Endothelial cell of umbilical vein (primary cell): ENCODE measurements at regions not wholly inside any gene's neighbourhood (a gene's known extent, or its start where the extent isn't known, plus 50 kb on each side); places are given as distances from the start of the nearest gene placed in this dataset.
A peak's percentile ranks its signal among the peaks of the same experiment; 100 is the strongest.

Source experiments
- BruUV-seq: library from RNA; stranded (reverse); fragments of 400-500 nt; replicated peaks from 2 replicates; lab custom pipeline; 2021; lab: Mats Ljungman, UMichigan
- CTCF ChIA-PET: fragments of 300-600, 350-600 bp; sonication (Branson Sonifier 250); formaldehyde crosslinking; loops from one replicate; lab custom pipeline; 2021; ENCODE audit warnings: antibody characterized with exemption, inconsistent platforms; lab: Charles Lee
- POLR2A ChIA-PET: fragments of 300-600, 350-600 bp; sonication (Branson Sonifier 250); formaldehyde crosslinking; loops from one replicate; lab custom pipeline; 2021; ENCODE audit warnings: antibody characterized with exemption, inconsistent platforms; lab: Charles Lee
- DNase-seq: peaks from one replicate; pipeline ENCODE4 v3.0.0-alpha.2; 2011; ENCODE audit warnings: low read depth, low spot score
- FAIRE-seq: peaks from 2 replicates; lab custom pipeline; 2011; peaks lifted over from hg19 to GRCh38; lab: Jason Lieb, UNC
- H2AFZ ChIP-seq: 2 replicates; pipeline ENCODE4 v1.6.0; 2012; ENCODE audit warnings: low read depth, low read length, control low read depth, inconsistent platforms
- H3K27ac ChIP-seq: 2 replicates; pipeline ENCODE4 v1.5.1; 2011; ENCODE audit warnings: low read depth, mild to moderate bottlenecking, control low read depth, low read length, moderate library complexity; ENCODE audit not compliant: insufficient read depth
- H3K27me3 ChIP-seq, 2 experiments: 2 replicates each; pipeline versions ENCODE4 v1.6.0 to v1.6.1; 2011; ENCODE audit warnings: low read length in 2 of 2, mixed read lengths in 1 of 2; ENCODE audit not compliant: control insufficient read depth in 2 of 2, insufficient read depth in 2 of 2
- H3K36me3 ChIP-seq, 2 experiments: 2 replicates in 1 of 2; 3 replicates in 1 of 2; pipeline ENCODE4 v1.5.1; 2011; ENCODE audit warnings: low read length in 2 of 2, mild to moderate bottlenecking in 1 of 2, moderate library complexity in 1 of 2; ENCODE audit not compliant: control insufficient read depth in 2 of 2, insufficient read depth in 2 of 2; ENCODE audit errors: extremely low read depth in 1 of 2
- H3K4me1 ChIP-seq: 3 replicates; pipeline ENCODE4 v1.5.1; 2011; ENCODE audit warnings: mild to moderate bottlenecking, low read length; ENCODE audit not compliant: control insufficient read depth, insufficient read depth; ENCODE audit errors: extremely low read depth
- H3K4me2 ChIP-seq: 2 replicates; pipeline ENCODE4 v1.6.1; 2011; ENCODE audit warnings: low read length, control low read depth, mixed read lengths; ENCODE audit not compliant: insufficient read depth
- H3K4me3 ChIP-seq, 3 experiments: fragments of 200-600 bp in 1 of 3; sonication (generic), shearing (Covaris generic) in 1 of 3; replicated peaks in 1 of 3; 2 replicates each; pipeline ENCODE4 v1.5.1; 2011 to 2016; ENCODE audit warnings: control low read depth in 3 of 3, low read length in 3 of 3, mild to moderate bottlenecking in 2 of 3, inconsistent platforms in 1 of 3, low read depth in 1 of 3, moderate library complexity in 1 of 3; ENCODE audit not compliant: insufficient read depth in 1 of 3
- H3K79me2 ChIP-seq: 2 replicates; pipeline ENCODE4 v1.6.0; 2012; ENCODE audit warnings: low read length, inconsistent platforms; ENCODE audit not compliant: control insufficient read depth, insufficient read depth
- H3K9ac ChIP-seq: replicated peaks from 2 replicates; pipeline ENCODE3; 2011; ENCODE audit warnings: low read length, control low read depth; ENCODE audit not compliant: insufficient read depth; ENCODE audit errors: extremely low read depth
- H3K9me1 ChIP-seq: replicated peaks from 3 replicates; pipeline ENCODE4 v1.6.0; 2011; ENCODE audit warnings: mild to moderate bottlenecking, low read length; ENCODE audit not compliant: control insufficient read depth, insufficient read depth; ENCODE audit errors: extremely low read depth
- H3K9me3 ChIP-seq: replicated peaks from 2 replicates; pipeline ENCODE4 v1.5.1; 2012; ENCODE audit warnings: low read length, inconsistent platforms; ENCODE audit not compliant: control insufficient read depth, insufficient read depth
- H4K20me1 ChIP-seq: replicated peaks from 2 replicates; pipeline ENCODE3; 2011; ENCODE audit warnings: mild to moderate bottlenecking, low read length; ENCODE audit not compliant: control insufficient read depth, insufficient read depth; ENCODE audit errors: extremely low read depth
- EZH2 ChIP-seq: IDR thresholded peaks from 2 replicates; pipeline ENCODE4 v1.6.1; 2012; ENCODE audit warnings: borderline replicate concordance, low read depth, mild to moderate bottlenecking, moderate library complexity, low read length, inconsistent platforms; ENCODE audit not compliant: severe bottlenecking
- FOS ChIP-seq: IDR thresholded peaks from 2 replicates; pipeline ENCODE4 v1.6.1; 2011; ENCODE audit warnings: mild to moderate bottlenecking, low read length, moderate library complexity, borderline replicate concordance; ENCODE audit not compliant: insufficient read depth
- GATA2 ChIP-seq: IDR thresholded peaks from 2 replicates; pipeline ENCODE4 v1.7.0; 2011; ENCODE audit warnings: low read depth, mild to moderate bottlenecking, moderate library complexity, mixed read lengths, low read length; ENCODE audit not compliant: insufficient read length, insufficient read depth
- JUN ChIP-seq: IDR thresholded peaks from 2 replicates; pipeline ENCODE4 v1.6.1; 2011; ENCODE audit warnings: borderline replicate concordance, low read depth; ENCODE audit not compliant: insufficient read length, insufficient read depth
- MYC ChIP-seq: IDR thresholded peaks from one replicate; pipeline ENCODE4 v1.6.1; 2011; ENCODE audit warnings: mild to moderate bottlenecking, low read depth, low read length
- POLR2A ChIP-seq: IDR thresholded peaks from 2 replicates; pipeline ENCODE4 v1.6.1; 2012; ENCODE audit warnings: low read depth, mild to moderate bottlenecking, control low read depth, low read length
- POLR2AphosphoS5 ChIP-seq: IDR thresholded peaks from 2 replicates; pipeline ENCODE4 v1.6.1; 2012; ENCODE audit warnings: low read depth, mild to moderate bottlenecking, control low read depth, low read length, moderate library complexity; ENCODE audit not compliant: insufficient read depth
- dilution Hi-C: fragments of 300-500 bp; cut with MboI; formaldehyde crosslinking; loops from one replicate; pipeline ENCODE4 v1.15.0; 2019; ENCODE audit warnings: low sequenced_read_pairs; ENCODE audit not compliant: extremely low pct_ligation_motif_present
- intact Hi-C: fragments of 100-400 bp; cut with micrococcal nuclease; formaldehyde crosslinking; loops from one replicate; pipeline ENCODE4 v1.10.0; 2022
- TF ChIP-seq, protein P1 (sequence below), 2 donors: IDR thresholded peaks; 1 replicate in 1 of 2; 2 replicates in 1 of 2; pipeline ENCODE4 v1.5.1; 2011; ENCODE audit warnings: low read length in 2 of 2, mild to moderate bottlenecking in 2 of 2, moderate library complexity in 2 of 2, control low read depth in 1 of 2, inconsistent platforms in 1 of 2, low read depth in 1 of 2; ENCODE audit not compliant: insufficient read depth in 1 of 2; ENCODE audit errors: extremely low read depth in 1 of 2

- no peaks in the 10 kb centered on the region for H3K9me1 ChIP-seq
- no peak overlapping the region for H3K4me2 ChIP-seq
- no peaks in the 10 kb centered on the region for H3K4me1 ChIP-seq
- H3K27ac ChIP-seq = no peak overlapping the region
- H4K20me1 ChIP-seq = no peaks in the 10 kb centered on the region
- ChIA-PET POLR2A (no interaction called here), CTCF (no interaction called here)
- TF ChIP-seq FOS = no peak
- TF ChIP-seq, protein P1, sequence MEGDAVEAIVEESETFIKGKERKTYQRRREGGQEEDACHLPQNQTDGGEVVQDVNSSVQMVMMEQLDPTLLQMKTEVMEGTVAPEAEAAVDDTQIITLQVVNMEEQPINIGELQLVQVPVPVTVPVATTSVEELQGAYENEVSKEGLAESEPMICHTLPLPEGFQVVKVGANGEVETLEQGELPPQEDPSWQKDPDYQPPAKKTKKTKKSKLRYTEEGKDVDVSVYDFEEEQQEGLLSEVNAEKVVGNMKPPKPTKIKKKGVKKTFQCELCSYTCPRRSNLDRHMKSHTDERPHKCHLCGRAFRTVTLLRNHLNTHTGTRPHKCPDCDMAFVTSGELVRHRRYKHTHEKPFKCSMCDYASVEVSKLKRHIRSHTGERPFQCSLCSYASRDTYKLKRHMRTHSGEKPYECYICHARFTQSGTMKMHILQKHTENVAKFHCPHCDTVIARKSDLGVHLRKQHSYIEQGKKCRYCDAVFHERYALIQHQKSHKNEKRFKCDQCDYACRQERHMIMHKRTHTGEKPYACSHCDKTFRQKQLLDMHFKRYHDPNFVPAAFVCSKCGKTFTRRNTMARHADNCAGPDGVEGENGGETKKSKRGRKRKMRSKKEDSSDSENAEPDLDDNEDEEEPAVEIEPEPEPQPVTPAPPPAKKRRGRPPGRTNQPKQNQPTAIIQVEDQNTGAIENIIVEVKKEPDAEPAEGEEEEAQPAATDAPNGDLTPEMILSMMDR (IDR thresholded peaks at IDR 0.05; ENCODE audit: extremely low read depth in 1 of 2, insufficient read depth in 1 of 2, low read depth in 1 of 2, low read length in 2 of 2) = no peak
- TF ChIP-seq EZH2 = no peak
- TF ChIP-seq GATA2 = peak; percentile 80
- H3K9me3 ChIP-seq = no peaks in the 10 kb centered on the region
- H2AFZ ChIP-seq = no peak overlapping the region
- dilution Hi-C loops (no loop called here), intact Hi-C loops (no loop called here)
- BruUV-seq = no TSS peak
- H3K79me2 ChIP-seq = no peaks in the 10 kb centered on the region
- FAIRE-seq (no peak), DNase-seq (peak; percentile 4)
- no peaks in the 10 kb centered on the region for H3K27me3 ChIP-seq
- H3K4me3 ChIP-seq = no peak overlapping the region
- H3K36me3 ChIP-seq = no peaks in the 10 kb centered on the region
- no peak overlapping the region for H3K9ac ChIP-seq
Observed at GRCh38 chr13:104641309-104641708, 1575.1 kb upstream of the SLC10A2 start.

- Histone ChIP-seq H3K4me3 (no peak overlapping the region), H2AFZ (no peak overlapping the region), H3K9me1 (no peaks in the 10 kb centered on the region), H3K4me1 (no peaks in the 10 kb centered on the region), H4K20me1 (no peaks in the 10 kb centered on the region), H3K4me2 (no peak overlapping the region), H3K36me3 (no peaks in the 10 kb centered on the region), H3K27ac (no peak overlapping the region), H3K27me3 (no peaks in the 10 kb centered on the region), H3K79me2 (no peaks in the 10 kb centered on the region), H3K9me3 (no peaks in the 10 kb centered on the region), H3K9ac (no peak overlapping the region)
- ChIA-PET POLR2A (no interaction called here), CTCF (interaction anchor here (1.2 to 1.3 kb wide), 2 partner anchors 9 to 138 kb away, joined by 3 to 4 read pairs; no protein-coding TSS in a partner anchor)
- no peak for TF ChIP-seq JUN
- no peak for TF ChIP-seq POLR2AphosphoS5
- TF ChIP-seq MYC = no peak
- no peak for TF ChIP-seq EZH2
- TF ChIP-seq, protein P1 (IDR thresholded peaks at IDR 0.05; ENCODE audit: extremely low read depth in 1 of 2, insufficient read depth in 1 of 2, low read depth in 1 of 2, low read length in 2 of 2) = no peak
- TF ChIP-seq POLR2A = no peak
- TF ChIP-seq FOS = no peak
- TF ChIP-seq GATA2 = no peak
- dilution Hi-C loops (no loop called here), intact Hi-C loops (no loop called here)
- no TSS peak for BruUV-seq
- FAIRE-seq (no peak), DNase-seq (no peak)
Observed at GRCh38 chr13:104635879-104636278, 1569.7 kb upstream of the SLC10A2 start.
